OCI-LY7 (cell line): ENCODE measurements at regions not wholly inside any gene's neighbourhood (a gene's known extent, or its start where the extent isn't known, plus 50 kb on each side); places are given as distances from the start of the nearest gene placed in this dataset.

Experiments used
- BruUV-seq: library from RNA; stranded (reverse); fragments of 400-500 nt; replicated peaks from 2 replicates; lab custom pipeline; 2021; lab: Mats Ljungman, UMichigan
- CTCF ChIA-PET: fragments of 300-600 bp; sonication (Branson Sonifier 250); formaldehyde crosslinking; loops from one replicate; lab custom pipeline; 2022; ENCODE audit warnings: antibody characterized with exemption; ENCODE audit not compliant: unreplicated experiment; lab: Charles Lee
- POLR2A ChIA-PET: fragments of 300-600 bp; sonication (Branson Sonifier 250); formaldehyde crosslinking; loops from one replicate; lab custom pipeline; 2022; ENCODE audit warnings: antibody characterized with exemption; lab: Charles Lee
- DNase-seq: peaks from one replicate; pipeline ENCODE4 v3.0.0-alpha.2; 2015; ENCODE audit warnings: low spot score
- H2AFZ ChIP-seq: fragments of 200-600 bp; sonication (generic), shearing (Covaris generic); 2 replicates; pipeline ENCODE4 v1.6.1; 2014; ENCODE audit warnings: mild to moderate bottlenecking, antibody characterized with exemption, low read length, moderate library complexity
- H3K27ac ChIP-seq: fragments of 200-600 bp; sonication (generic); 2 replicates; pipeline ENCODE4 v1.5.1; 2014; ENCODE audit warnings: mixed run types, low read depth, mild to moderate bottlenecking, moderate library complexity, low read length, inconsistent platforms; ENCODE audit not compliant: poor library complexity, severe bottlenecking
- H3K36me3 ChIP-seq: fragments of 200-600 bp; sonication (generic); 2 replicates; pipeline ENCODE4 v1.6.1; 2014; ENCODE audit warnings: mild to moderate bottlenecking, antibody characterized with exemption, low read length, moderate library complexity, mixed read lengths; ENCODE audit not compliant: insufficient read depth
- H3K4me1 ChIP-seq: fragments of 200-600 bp; sonication (generic); 2 replicates; pipeline ENCODE4 v1.5.1; 2014; ENCODE audit warnings: mild to moderate bottlenecking, low read length; ENCODE audit not compliant: insufficient read depth, poor library complexity, severe bottlenecking
- H3K4me2 ChIP-seq: fragments of 200-600 bp; sonication (generic); 2 replicates; pipeline ENCODE4 v1.6.1; 2014; ENCODE audit warnings: mild to moderate bottlenecking, low read length
- H3K4me3 ChIP-seq: fragments of 200-600 bp; sonication (generic); 2 replicates; pipeline ENCODE4 v1.5.1; 2014; ENCODE audit warnings: mild to moderate bottlenecking, low read depth, low read length; ENCODE audit not compliant: poor library complexity, severe bottlenecking
- H3K79me2 ChIP-seq: fragments of 200-600 bp; sonication (generic); 2 replicates; pipeline ENCODE4 v1.6.1; 2016; ENCODE audit warnings: low read depth, mild to moderate bottlenecking, low read length, moderate library complexity, mixed read lengths; ENCODE audit not compliant: insufficient read depth
- H3K9me2 ChIP-seq: fragments of 200-600 bp; sonication (generic); 2 replicates; pipeline ENCODE4 v1.6.1; 2016; ENCODE audit warnings: mild to moderate bottlenecking, low read length, mixed read lengths; ENCODE audit not compliant: insufficient read depth
- H3K9me3 ChIP-seq: fragments of 200-600 bp; sonication (generic); 2 replicates; pipeline ENCODE4 v1.6.1; 2014; ENCODE audit warnings: mild to moderate bottlenecking, mixed run types, low read length, mixed read lengths
- H4K20me1 ChIP-seq: fragments of 200-600 bp; sonication (generic); 2 replicates; pipeline ENCODE4 v1.6.1; 2014; ENCODE audit warnings: mild to moderate bottlenecking, antibody characterized with exemption, low read length, moderate library complexity, mixed read lengths; ENCODE audit not compliant: insufficient read depth
- CTCF ChIP-seq: fragments of 200-600 bp; sonication (generic); conservative IDR thresholded peaks from 2 replicates; pipeline ENCODE4 v1.5.1; 2014; ENCODE audit warnings: mild to moderate bottlenecking, antibody characterized with exemption, low read length, moderate library complexity, mixed read lengths
- EZH2phosphoT487 ChIP-seq: fragments of 200-600 bp; sonication (generic); IDR thresholded peaks from 2 replicates; pipeline ENCODE4 v1.6.1; 2018; ENCODE audit warnings: low read depth, borderline replicate concordance, mild to moderate bottlenecking, mixed run types, antibody characterized with exemption, low read length, moderate library complexity, mixed read lengths
- intact Hi-C: fragments of 100-400 bp; cut with micrococcal nuclease; formaldehyde crosslinking; loops from one replicate; pipeline ENCODE4 v1.10.0; 2022; ENCODE audit not compliant: unreplicated experiment

DNA sequence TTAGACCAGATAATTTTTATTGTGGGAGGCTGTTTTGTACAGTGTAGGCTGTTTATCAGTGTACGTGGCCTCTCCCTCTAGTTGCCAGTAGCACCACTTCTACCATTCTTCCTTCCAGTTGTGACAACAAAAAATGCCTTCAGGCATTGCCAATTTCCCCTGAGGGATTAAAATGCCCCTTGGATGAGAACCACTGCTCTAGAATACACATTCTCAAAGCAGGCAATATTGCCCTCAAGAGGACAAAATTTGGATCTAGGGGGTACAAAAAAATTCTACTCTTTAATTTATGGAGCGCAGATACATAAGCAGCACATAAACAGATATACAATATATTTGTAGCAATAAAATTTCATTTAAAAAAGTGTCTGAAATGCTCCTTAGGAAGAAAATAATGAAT is 674.6 kb downstream of the PTPRC start:
- CTCF ChIA-PET: no interaction called here
- POLR2A ChIA-PET: interaction anchor here (0.7 kb wide), 1 partner anchor 46 kb away, joined by 3 read pairs; no protein-coding TSS in a partner anchor
- TF ChIP-seq EZH2phosphoT487 (no peak), CTCF (0 out of 2 replicates have a peak, but pooled peaks have one; percentile 14)
- Histone ChIP-seq H3K9me3 (no peaks in the 10 kb centered on the region), H3K4me1 (no peaks in the 10 kb centered on the region), H2AFZ (no peak overlapping the region), H4K20me1 (no peaks in the 10 kb centered on the region), H3K27ac (no peak overlapping the region), H3K9me2 (no peaks in the 10 kb centered on the region), H3K4me2 (no peak overlapping the region), H3K79me2 (no peaks in the 10 kb centered on the region), H3K36me3 (no peaks in the 10 kb centered on the region), H3K4me3 (no peak overlapping the region)
- DNase-seq: no peak
- no TSS peak for BruUV-seq
- intact Hi-C loops: no loop called here

DNA sequence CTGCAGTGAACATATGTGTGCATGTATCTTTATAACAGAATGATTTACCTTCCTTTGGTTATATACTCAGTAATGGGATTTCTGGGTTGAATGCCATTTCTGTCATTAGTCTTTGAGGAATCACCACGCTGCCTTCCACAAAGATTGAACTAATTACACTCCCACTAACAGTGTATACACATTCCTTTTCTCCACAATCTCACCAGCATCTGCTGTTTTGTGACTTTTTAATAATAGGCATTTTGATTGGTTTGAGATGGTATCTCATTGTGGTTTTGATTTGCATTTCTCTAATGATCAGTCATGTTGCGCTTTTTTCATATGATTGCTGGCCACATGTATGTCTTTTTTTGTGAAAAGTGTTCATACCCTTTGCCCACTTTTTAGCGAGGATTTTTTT is 680.5 kb downstream of the PTPRC start:
- no TSS peak for BruUV-seq
- Histone ChIP-seq H3K36me3 (no peaks in the 10 kb centered on the region), H3K27ac (no peak overlapping the region), H3K4me2 (no peak overlapping the region), H2AFZ (no peak overlapping the region), H3K4me1 (no peaks in the 10 kb centered on the region), H3K9me2 (no peaks in the 10 kb centered on the region), H4K20me1 (no peaks in the 10 kb centered on the region), H3K79me2 (no peaks in the 10 kb centered on the region), H3K9me3 (no peaks in the 10 kb centered on the region), H3K4me3 (no peak overlapping the region)
- ChIA-PET CTCF (no interaction called here), POLR2A (no interaction called here)
- TF ChIP-seq CTCF: no peak
- no peak for TF ChIP-seq EZH2phosphoT487
- intact Hi-C loops: no loop called here
- no peak for DNase-seq

DNA sequence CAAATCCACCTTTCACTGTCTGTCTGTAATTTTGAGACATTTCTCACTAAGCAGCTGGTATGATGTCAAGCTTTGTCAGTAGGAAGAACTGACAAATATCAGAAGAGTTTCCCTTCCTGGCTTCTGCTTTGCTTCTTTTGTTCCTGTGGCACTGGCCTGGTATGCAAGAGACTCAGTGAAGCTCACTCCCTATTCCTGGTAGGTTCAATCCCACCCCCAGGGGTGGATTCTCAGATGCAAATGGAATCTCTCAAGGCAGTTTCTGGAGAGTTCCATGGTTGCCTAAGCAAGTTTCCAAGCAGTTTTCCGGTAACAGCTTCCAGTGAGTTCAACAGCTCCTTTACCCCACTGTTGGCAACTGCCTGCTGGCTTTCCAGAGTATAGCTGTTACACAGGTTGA is 683.4 kb downstream of the PTPRC start:
- Histone ChIP-seq H3K4me1 (no peaks in the 10 kb centered on the region), H3K36me3 (no peaks in the 10 kb centered on the region), H3K9me3 (no peaks in the 10 kb centered on the region), H3K4me2 (no peak overlapping the region), H3K4me3 (no peak overlapping the region), H3K79me2 (no peaks in the 10 kb centered on the region), H3K9me2 (no peaks in the 10 kb centered on the region; the same call in 1 of the 2 replicates), H4K20me1 (no peaks in the 10 kb centered on the region), H3K27ac (no peak overlapping the region), H2AFZ (no peak overlapping the region)
- TF ChIP-seq EZH2phosphoT487 (no peak), CTCF (no peak)
- intact Hi-C loops: no loop called here
- ChIA-PET POLR2A (interaction anchor here (0.8 kb wide), 1 partner anchor 14 kb away, joined by 3 read pairs; no protein-coding TSS in a partner anchor), CTCF (no interaction called here)
- BruUV-seq: no TSS peak
- no peak for DNase-seq
